ENCODE measurements at regions not wholly inside any gene's neighbourhood (a gene's known extent, or its start where the extent isn't known, plus 50 kb on each side); places are given as distances from the start of the nearest gene placed in this dataset.

DNA sequence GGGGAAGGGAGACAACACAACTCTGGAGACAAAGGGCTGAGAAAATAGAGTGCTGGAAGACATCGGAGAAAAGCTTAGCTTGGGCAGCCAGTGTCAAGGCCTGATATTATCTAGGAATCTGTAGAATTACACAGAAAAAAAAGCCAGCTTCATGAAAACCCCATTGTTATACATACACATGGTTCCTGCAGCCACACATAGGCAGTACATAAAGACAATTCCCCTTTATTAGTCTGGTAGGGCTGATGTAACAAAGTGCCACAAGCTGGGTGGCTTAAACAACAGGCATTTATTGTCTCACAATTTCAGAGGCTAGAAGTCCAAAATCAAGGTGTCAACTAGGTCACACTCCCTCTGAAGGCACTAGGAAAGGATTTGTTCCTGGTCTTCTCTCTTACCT is 503.5 kb downstream of the MID1IP1 start:
- TF ChIP-seq, protein P1, sequence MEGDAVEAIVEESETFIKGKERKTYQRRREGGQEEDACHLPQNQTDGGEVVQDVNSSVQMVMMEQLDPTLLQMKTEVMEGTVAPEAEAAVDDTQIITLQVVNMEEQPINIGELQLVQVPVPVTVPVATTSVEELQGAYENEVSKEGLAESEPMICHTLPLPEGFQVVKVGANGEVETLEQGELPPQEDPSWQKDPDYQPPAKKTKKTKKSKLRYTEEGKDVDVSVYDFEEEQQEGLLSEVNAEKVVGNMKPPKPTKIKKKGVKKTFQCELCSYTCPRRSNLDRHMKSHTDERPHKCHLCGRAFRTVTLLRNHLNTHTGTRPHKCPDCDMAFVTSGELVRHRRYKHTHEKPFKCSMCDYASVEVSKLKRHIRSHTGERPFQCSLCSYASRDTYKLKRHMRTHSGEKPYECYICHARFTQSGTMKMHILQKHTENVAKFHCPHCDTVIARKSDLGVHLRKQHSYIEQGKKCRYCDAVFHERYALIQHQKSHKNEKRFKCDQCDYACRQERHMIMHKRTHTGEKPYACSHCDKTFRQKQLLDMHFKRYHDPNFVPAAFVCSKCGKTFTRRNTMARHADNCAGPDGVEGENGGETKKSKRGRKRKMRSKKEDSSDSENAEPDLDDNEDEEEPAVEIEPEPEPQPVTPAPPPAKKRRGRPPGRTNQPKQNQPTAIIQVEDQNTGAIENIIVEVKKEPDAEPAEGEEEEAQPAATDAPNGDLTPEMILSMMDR (IDR thresholded peaks at IDR 0.05; ENCODE audit: insufficient read depth, low read length, poor library complexity, severe bottlenecking): no peak

GRCh38 chrX:39307488-39307887 is 506.2 kb downstream of the MID1IP1 start:
- no peak for DNase-seq (ENCODE audit: low read depth)
- TF ChIP-seq, protein P1 (IDR thresholded peaks at IDR 0.05; ENCODE audit: insufficient read depth, low read length, poor library complexity, severe bottlenecking): no peak
- H3K36me3 ChIP-seq (ENCODE audit: control insufficient read depth, insufficient read depth, low read length): no peaks in the 10 kb centered on the region
- H3K27me3 ChIP-seq (ENCODE audit: control insufficient read depth, insufficient read depth, low read length): no peaks in the 10 kb centered on the region
- no peak overlapping the region for H3K4me3 ChIP-seq (ENCODE audit: low read depth, low read length)

More for the DNA sequence above, 503.5 kb downstream of the MID1IP1 start:
- Histone ChIP-seq H3K27me3 (ENCODE audit: control insufficient read depth, insufficient read depth, low read length) (no peaks in the 10 kb centered on the region), H3K36me3 (ENCODE audit: control insufficient read depth, insufficient read depth, low read length) (no peaks in the 10 kb centered on the region), H3K4me3 (ENCODE audit: low read depth, low read length) (no peak overlapping the region)
- no peak for DNase-seq (ENCODE audit: low read depth)

- H3K27me3 ChIP-seq (ENCODE audit: control insufficient read depth, insufficient read depth, low read length): no peaks in the 10 kb centered on the region
- no peaks in the 10 kb centered on the region for H3K36me3 ChIP-seq (ENCODE audit: control insufficient read depth, insufficient read depth, low read length)
- TF ChIP-seq, protein P1 (IDR thresholded peaks at IDR 0.05; ENCODE audit: insufficient read depth, low read length, poor library complexity, severe bottlenecking): no peak
- H3K4me3 ChIP-seq (ENCODE audit: low read depth, low read length): no peak overlapping the region
- no peak for DNase-seq (ENCODE audit: low read depth)
These were observed 506.9 kb downstream of the MID1IP1 start for GRCh38 chrX:39308126-39308525.

DNA sequence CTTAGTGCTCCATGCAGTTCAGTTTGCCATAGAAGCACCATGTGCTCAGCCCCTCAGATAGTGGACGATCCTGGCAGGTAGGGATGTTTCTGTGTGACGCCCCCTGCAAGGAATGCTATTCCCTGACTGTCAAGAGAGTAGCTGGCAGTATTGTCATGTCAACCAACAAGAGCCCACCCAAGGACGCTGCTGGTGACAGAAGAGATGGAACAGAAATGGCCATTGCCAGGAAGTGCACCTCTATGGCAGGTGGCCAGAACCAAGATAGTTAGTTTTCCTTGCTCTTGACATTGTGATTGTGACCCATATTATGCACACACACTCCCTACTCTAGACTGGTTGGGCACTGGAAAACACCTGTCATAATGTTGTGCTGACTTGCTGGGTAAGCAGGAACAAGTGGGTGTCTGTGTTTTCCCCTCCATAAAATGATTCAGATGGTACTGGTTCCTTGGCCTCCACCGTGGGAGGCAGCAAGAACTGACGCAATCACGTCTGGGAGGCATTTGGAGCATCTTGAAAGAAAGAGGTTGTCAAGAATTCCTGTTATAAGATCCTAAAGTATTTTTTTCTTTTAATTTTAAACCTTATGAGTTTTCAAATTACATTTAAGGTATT is 507.9 kb downstream of the MID1IP1 start:
- TF ChIP-seq, protein P1 (IDR thresholded peaks at IDR 0.05; ENCODE audit: insufficient read depth, low read length, poor library complexity, severe bottlenecking): no peak
- H3K27me3 ChIP-seq (ENCODE audit: control insufficient read depth, insufficient read depth, low read length): no peaks in the 10 kb centered on the region
- H3K36me3 ChIP-seq (ENCODE audit: control insufficient read depth, insufficient read depth, low read length): no peaks in the 10 kb centered on the region
- peak; percentile 34 for DNase-seq (ENCODE audit: low read depth)
- H3K4me3 ChIP-seq (ENCODE audit: low read depth, low read length): no peak overlapping the region

DNA sequence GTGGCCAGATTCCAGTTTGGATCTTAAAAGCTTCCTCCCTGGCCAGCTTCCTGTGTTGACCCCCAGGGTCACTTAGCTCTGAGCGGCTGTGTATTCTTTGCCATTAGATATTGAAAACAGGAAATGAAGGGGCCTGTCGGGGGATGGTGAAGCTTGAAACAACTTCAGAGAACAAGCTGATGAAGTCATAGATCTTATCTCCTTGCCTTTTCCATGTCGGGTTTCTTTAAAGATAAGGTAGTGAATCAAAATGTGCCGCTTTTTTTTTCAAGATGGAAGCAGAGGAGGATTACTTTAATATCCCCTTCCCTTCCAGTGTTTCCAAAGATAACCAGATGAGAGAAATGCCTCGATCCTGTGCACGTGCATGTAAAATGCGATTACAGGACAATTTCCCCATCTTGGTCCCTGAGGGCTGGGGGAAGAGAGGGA is 508.5 kb downstream of the MID1IP1 start:
- TF ChIP-seq, protein P1 (IDR thresholded peaks at IDR 0.05; ENCODE audit: insufficient read depth, low read length, poor library complexity, severe bottlenecking): no peak
- H3K4me3 ChIP-seq (ENCODE audit: low read depth, low read length): no peak overlapping the region
- no peaks in the 10 kb centered on the region for H3K27me3 ChIP-seq (ENCODE audit: control insufficient read depth, insufficient read depth, low read length)
- DNase-seq (ENCODE audit: low read depth): no peak
- no peaks in the 10 kb centered on the region for H3K36me3 ChIP-seq (ENCODE audit: control insufficient read depth, insufficient read depth, low read length)

GRCh38 chrX:39310891-39311290 is 509.6 kb downstream of the MID1IP1 start:
- DNase-seq (ENCODE audit: low read depth): no peak
- Histone ChIP-seq H3K4me3 (ENCODE audit: low read depth, low read length) (no peak overlapping the region), H3K36me3 (ENCODE audit: control insufficient read depth, insufficient read depth, low read length) (no peaks in the 10 kb centered on the region), H3K27me3 (ENCODE audit: control insufficient read depth, insufficient read depth, low read length) (no peaks in the 10 kb centered on the region)
- TF ChIP-seq, protein P1 (IDR thresholded peaks at IDR 0.05; ENCODE audit: insufficient read depth, low read length, poor library complexity, severe bottlenecking): no peak
